ENCODE measurements at regions not wholly inside any gene's neighbourhood (a gene's known extent, or its start where the extent isn't known, plus 50 kb on each side); places are given as distances from the start of the nearest gene placed in this dataset.

DNA sequence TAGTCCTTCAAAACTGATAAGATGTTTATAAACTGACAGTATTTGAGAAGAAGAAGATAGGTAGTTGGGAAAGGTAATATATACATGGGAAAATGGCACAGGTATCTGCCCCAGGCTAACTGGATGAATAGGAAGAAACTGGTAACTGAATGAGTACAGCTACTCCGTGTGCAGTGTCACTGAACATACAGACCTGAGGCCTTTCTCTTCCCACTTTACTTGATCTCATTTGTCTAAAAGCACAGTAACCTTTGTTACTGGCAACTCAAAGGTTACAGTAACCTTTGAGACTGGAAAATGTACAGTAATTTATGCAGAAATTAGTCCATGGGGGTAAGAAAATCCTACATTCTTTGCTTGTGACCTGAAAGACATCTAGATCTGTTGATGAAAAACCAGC, 735.0 kb upstream of the RIOK2 start:
- H3K4me1 ChIP-seq (ENCODE audit: insufficient read depth, low read length), result no peaks in the 10 kb centered on the region
- Mint-ChIP-seq H3K9me3 (ENCODE audit: unreplicated experiment) (no peaks in the 10 kb centered on the region), H3K4me3 (ENCODE audit: unreplicated experiment) (no peak overlapping the region), H3K27me3 (ENCODE audit: low read depth, unreplicated experiment) (no peaks in the 10 kb centered on the region), H3K4me1 (ENCODE audit: low read depth, unreplicated experiment) (no peaks in the 10 kb centered on the region), H3K36me3 (ENCODE audit: low read depth, unreplicated experiment) (no peaks in the 10 kb centered on the region), H3K27ac (ENCODE audit: unreplicated experiment) (no peak overlapping the region)
- H3K4me2 ChIP-seq (ENCODE audit: low read length), result no peak overlapping the region
- H3K9me3 ChIP-seq (ENCODE audit: insufficient read depth, low read depth, low read length), result no peaks in the 10 kb centered on the region
- no peak overlapping the region for H3K27ac ChIP-seq (ENCODE audit: low read depth, low read length)
- TF ChIP-seq EZH2 (IDR thresholded peaks at IDR 0.05; ENCODE audit: insufficient read depth, low read length), result no peak
- TF ChIP-seq CTCF (IDR thresholded peaks at IDR 0.05; ENCODE audit: insufficient read depth, low read depth, low read length), result no peak
- FAIRE-seq (no peak), DNase-seq (ENCODE audit: low read depth) (no peak)
- H2AFZ ChIP-seq (ENCODE audit: low read depth, low read length), result no peak overlapping the region
- no peaks in the 10 kb centered on the region for H4K20me1 ChIP-seq (ENCODE audit: insufficient read depth, low read length)
- no peak overlapping the region for H3K4me3 ChIP-seq (ENCODE audit: insufficient read depth, low read depth, low read length)
- no peaks in the 10 kb centered on the region for H3K27me3 ChIP-seq (ENCODE audit: insufficient read depth, low read length)
- H3K9ac ChIP-seq (ENCODE audit: low read length), result no peak overlapping the region
- H3K79me2 ChIP-seq (ENCODE audit: insufficient read depth, low read length), result no peaks in the 10 kb centered on the region
- no peaks in the 10 kb centered on the region for H3K36me3 ChIP-seq (ENCODE audit: insufficient read depth, low read length)

- Mint-ChIP-seq H3K36me3 (ENCODE audit: low read depth, unreplicated experiment) (no peaks in the 10 kb centered on the region), H3K4me1 (ENCODE audit: low read depth, unreplicated experiment) (no peaks in the 10 kb centered on the region), H3K27me3 (ENCODE audit: low read depth, unreplicated experiment) (no peaks in the 10 kb centered on the region), H3K9me3 (ENCODE audit: unreplicated experiment) (no peaks in the 10 kb centered on the region), H3K27ac (ENCODE audit: unreplicated experiment) (no peak overlapping the region), H3K4me3 (ENCODE audit: unreplicated experiment) (no peak overlapping the region)
- no peaks in the 10 kb centered on the region for H3K27me3 ChIP-seq (ENCODE audit: insufficient read depth, low read length)
- H3K4me1 ChIP-seq (ENCODE audit: insufficient read depth, low read length), result no peaks in the 10 kb centered on the region
- H3K9me3 ChIP-seq (ENCODE audit: insufficient read depth, low read depth, low read length), result no peaks in the 10 kb centered on the region
- no peak overlapping the region for H2AFZ ChIP-seq (ENCODE audit: low read depth, low read length)
- no peaks in the 10 kb centered on the region for H3K36me3 ChIP-seq (ENCODE audit: insufficient read depth, low read length)
- H3K27ac ChIP-seq (ENCODE audit: low read depth, low read length), result no peak overlapping the region
- no peak for DNase-seq (ENCODE audit: low read depth)
- H3K4me3 ChIP-seq (ENCODE audit: insufficient read depth, low read depth, low read length), result no peak overlapping the region
- H3K4me2 ChIP-seq (ENCODE audit: low read length), result no peak overlapping the region
- FAIRE-seq, result no peak
- H3K79me2 ChIP-seq (ENCODE audit: insufficient read depth, low read length), result no peaks in the 10 kb centered on the region
- H3K9ac ChIP-seq (ENCODE audit: low read length), result no peak overlapping the region
- no peaks in the 10 kb centered on the region for H4K20me1 ChIP-seq (ENCODE audit: insufficient read depth, low read length)
- TF ChIP-seq EZH2 (IDR thresholded peaks at IDR 0.05; ENCODE audit: insufficient read depth, low read length), result no peak
- no peak for TF ChIP-seq CTCF (IDR thresholded peaks at IDR 0.05; ENCODE audit: insufficient read depth, low read depth, low read length)
Observed at GRCh38 chr5:97918620-97919019, 735.6 kb upstream of the RIOK2 start.

- Mint-ChIP-seq H3K9me3 (ENCODE audit: unreplicated experiment) (no peaks in the 10 kb centered on the region), H3K4me3 (ENCODE audit: unreplicated experiment) (no peak overlapping the region), H3K27me3 (ENCODE audit: low read depth, unreplicated experiment) (no peaks in the 10 kb centered on the region), H3K27ac (ENCODE audit: unreplicated experiment) (no peak overlapping the region), H3K4me1 (ENCODE audit: low read depth, unreplicated experiment) (no peaks in the 10 kb centered on the region), H3K36me3 (ENCODE audit: low read depth, unreplicated experiment) (no peaks in the 10 kb centered on the region)
- no peak overlapping the region for H3K4me2 ChIP-seq (ENCODE audit: low read length)
- H3K27ac ChIP-seq (ENCODE audit: low read depth, low read length), result no peak overlapping the region
- H3K79me2 ChIP-seq (ENCODE audit: insufficient read depth, low read length), result no peaks in the 10 kb centered on the region
- FAIRE-seq (no peak), DNase-seq (ENCODE audit: low read depth) (no peak)
- TF ChIP-seq CTCF (IDR thresholded peaks at IDR 0.05; ENCODE audit: insufficient read depth, low read depth, low read length), result no peak
- TF ChIP-seq EZH2 (IDR thresholded peaks at IDR 0.05; ENCODE audit: insufficient read depth, low read length), result no peak
- no peak overlapping the region for H2AFZ ChIP-seq (ENCODE audit: low read depth, low read length)
- no peaks in the 10 kb centered on the region for H3K9me3 ChIP-seq (ENCODE audit: insufficient read depth, low read depth, low read length)
- no peaks in the 10 kb centered on the region for H3K27me3 ChIP-seq (ENCODE audit: insufficient read depth, low read length)
- no peak overlapping the region for H3K9ac ChIP-seq (ENCODE audit: low read length)
- no peaks in the 10 kb centered on the region for H4K20me1 ChIP-seq (ENCODE audit: insufficient read depth, low read length)
- no peak overlapping the region for H3K4me3 ChIP-seq (ENCODE audit: insufficient read depth, low read depth, low read length)
- no peaks in the 10 kb centered on the region for H3K36me3 ChIP-seq (ENCODE audit: insufficient read depth, low read length)
- H3K4me1 ChIP-seq (ENCODE audit: insufficient read depth, low read length), result no peaks in the 10 kb centered on the region
Observed at GRCh38 chr5:97919719-97920118, 736.7 kb upstream of the RIOK2 start.
